ENCODE measurements at regions not wholly inside any gene's neighbourhood (a gene's known extent, or its start where the extent isn't known, plus 50 kb on each side); places are given as distances from the start of the nearest gene placed in this dataset.

GRCh38 chr13:39825886-39826285, 170.4 kb downstream of the COG6 start:
- TF ChIP-seq POLR2AphosphoS5 (IDR thresholded peaks at IDR 0.05) (no peak), CTCF (IDR thresholded peaks at IDR 0.05) (no peak)

Data from breast epithelium (tissue), 3 donors.